A204.1 (cell line): ENCODE measurements at regions not wholly inside any gene's neighbourhood (a gene's known extent, or its start where the extent isn't known, plus 50 kb on each side); places are given as distances from the start of the nearest gene placed in this dataset.
A peak's percentile ranks its signal among the peaks of the same experiment; 100 is the strongest.
"Not testable (repeated sequence)": the region's sequence is repeated elsewhere in the genome, so short reads cannot be mapped to it uniquely, and the experiment has no call there.

Experiments used
- FAIRE-seq: peaks from 2 replicates; lab custom pipeline; 2012; peaks lifted over from hg19 to GRCh38; lab: Jason Lieb, UNC

- no peak for FAIRE-seq
Observed at GRCh38 chr5:92687821-92688722, 892.9 kb downstream of the NR2F1-AS1 start.

GRCh38 chr5:92678640-92679039, 902.4 kb downstream of the NR2F1-AS1 start:
- peak; percentile 30 for FAIRE-seq

- no peak for FAIRE-seq
Observed at GRCh38 chr5:92676215-92677165, 904.5 kb downstream of the NR2F1-AS1 start.

GRCh38 chr5:92674321-92674720, 906.7 kb downstream of the NR2F1-AS1 start:
- FAIRE-seq, result no peak

GRCh38 chr5:92665506-92665905, 915.5 kb downstream of the NR2F1-AS1 start:
- FAIRE-seq, result no peak

- FAIRE-seq, result no peak
Observed at GRCh38 chr5:92662741-92663140, 918.3 kb downstream of the NR2F1-AS1 start.

- no peak for FAIRE-seq
Observed at GRCh38 chr5:92659246-92659645, 921.8 kb downstream of the NR2F1-AS1 start.

GRCh38 chr5:92654601-92655000, 926.4 kb downstream of the NR2F1-AS1 start:
- not testable (repeated sequence) for FAIRE-seq

- FAIRE-seq, result peak; percentile 91
Observed at GRCh38 chr5:92653730-92654461, 927.1 kb downstream of the NR2F1-AS1 start.

GRCh38 chr5:92652756-92653155, 928.3 kb downstream of the NR2F1-AS1 start:
- no peak for FAIRE-seq

GRCh38 chr5:92644266-92644886, 936.6 kb downstream of the NR2F1-AS1 start:
- no peak for FAIRE-seq

GRCh38 chr5:92641031-92641962, 939.7 kb downstream of the NR2F1-AS1 start:
- FAIRE-seq, result peak; percentile 99

- FAIRE-seq, result no peak
Observed at GRCh38 chr5:92640340-92640739, 940.7 kb downstream of the NR2F1-AS1 start.

GRCh38 chr5:92637960-92638359, 943.1 kb downstream of the NR2F1-AS1 start:
- no peak for FAIRE-seq

- FAIRE-seq, result no peak
Observed at GRCh38 chr5:92637247-92637646, 943.8 kb downstream of the NR2F1-AS1 start.

- FAIRE-seq, result no peak
Observed at GRCh38 chr5:92635001-92635461, 946.0 kb downstream of the NR2F1-AS1 start.

- no peak for FAIRE-seq
Observed at GRCh38 chr5:92633875-92634487, 947.0 kb downstream of the NR2F1-AS1 start.

- FAIRE-seq, result no peak
Observed at GRCh38 chr5:92633176-92633575, 947.8 kb downstream of the NR2F1-AS1 start.

GRCh38 chr5:92631237-92631701, 949.8 kb downstream of the NR2F1-AS1 start:
- FAIRE-seq, result not testable (repeated sequence)

- FAIRE-seq, result no peak
Observed at GRCh38 chr5:92629574-92629973, 951.4 kb downstream of the NR2F1-AS1 start.
